Nephron progenitor cell (in vitro differentiated cells): ENCODE measurements at regions not wholly inside any gene's neighbourhood (a gene's known extent, or its start where the extent isn't known, plus 50 kb on each side); places are given as distances from the start of the nearest gene placed in this dataset.

ENCODE experiments used
- DNase-seq: peaks from one replicate; pipeline ENCODE4 v3.0.0; 2021
- H3K27ac Mint-ChIP-seq: 2 replicates; pipeline ENCODE4 v1.8.0; 2021; ENCODE audit warnings: mild to moderate bottlenecking, moderate library complexity, mixed read lengths
- H3K27me3 Mint-ChIP-seq: 2 replicates; pipeline ENCODE4 v1.8.0; 2021; ENCODE audit warnings: mild to moderate bottlenecking, low read depth, mixed read lengths; ENCODE audit not compliant: poor library complexity
- H3K36me3 Mint-ChIP-seq: 2 replicates; pipeline ENCODE4 v1.8.0; 2021; ENCODE audit warnings: low read depth, mixed read lengths
- H3K4me1 Mint-ChIP-seq: 2 replicates; pipeline ENCODE4 v1.8.0; 2021; ENCODE audit warnings: mixed read lengths
- H3K4me3 Mint-ChIP-seq: 2 replicates; pipeline ENCODE4 v1.8.0; 2021; ENCODE audit warnings: mild to moderate bottlenecking, moderate library complexity, mixed read lengths
- H3K9me3 Mint-ChIP-seq: 2 replicates; pipeline ENCODE4 v1.8.0; 2021; ENCODE audit warnings: mild to moderate bottlenecking, moderate library complexity, mixed read lengths
- TF ChIP-seq, protein P1 (sequence below): fragments of 200-600 bp; sonication (generic); IDR thresholded peaks from 2 replicates; pipeline ENCODE4 v1.5.0; 2021; ENCODE audit warnings: antibody characterized with exemption

GRCh38 chr12:111271674-111272418, 97.0 kb downstream of the PHETA1 start:
- TF ChIP-seq, protein P1, sequence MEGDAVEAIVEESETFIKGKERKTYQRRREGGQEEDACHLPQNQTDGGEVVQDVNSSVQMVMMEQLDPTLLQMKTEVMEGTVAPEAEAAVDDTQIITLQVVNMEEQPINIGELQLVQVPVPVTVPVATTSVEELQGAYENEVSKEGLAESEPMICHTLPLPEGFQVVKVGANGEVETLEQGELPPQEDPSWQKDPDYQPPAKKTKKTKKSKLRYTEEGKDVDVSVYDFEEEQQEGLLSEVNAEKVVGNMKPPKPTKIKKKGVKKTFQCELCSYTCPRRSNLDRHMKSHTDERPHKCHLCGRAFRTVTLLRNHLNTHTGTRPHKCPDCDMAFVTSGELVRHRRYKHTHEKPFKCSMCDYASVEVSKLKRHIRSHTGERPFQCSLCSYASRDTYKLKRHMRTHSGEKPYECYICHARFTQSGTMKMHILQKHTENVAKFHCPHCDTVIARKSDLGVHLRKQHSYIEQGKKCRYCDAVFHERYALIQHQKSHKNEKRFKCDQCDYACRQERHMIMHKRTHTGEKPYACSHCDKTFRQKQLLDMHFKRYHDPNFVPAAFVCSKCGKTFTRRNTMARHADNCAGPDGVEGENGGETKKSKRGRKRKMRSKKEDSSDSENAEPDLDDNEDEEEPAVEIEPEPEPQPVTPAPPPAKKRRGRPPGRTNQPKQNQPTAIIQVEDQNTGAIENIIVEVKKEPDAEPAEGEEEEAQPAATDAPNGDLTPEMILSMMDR = no peak
- no peak for DNase-seq
- Mint-ChIP-seq H3K36me3 (no peaks in the 10 kb centered on the region), H3K9me3 (no peaks in the 10 kb centered on the region), H3K27me3 (no peaks in the 10 kb centered on the region), H3K27ac (no peak overlapping the region), H3K4me3 (no peak overlapping the region), H3K4me1 (peaks cover 27% of the 10 kb centered on the region)

- Mint-ChIP-seq H3K27me3 (no peaks in the 10 kb centered on the region), H3K4me3 (no peak overlapping the region), H3K36me3 (no peaks in the 10 kb centered on the region), H3K27ac (no peak overlapping the region), H3K9me3 (no peaks in the 10 kb centered on the region), H3K4me1 (peaks cover 30% of the 10 kb centered on the region)
- TF ChIP-seq, protein P1 = no peak
- DNase-seq = no peak
Observed at GRCh38 chr12:111270774-111271173, 98.1 kb downstream of the PHETA1 start.

DNA sequence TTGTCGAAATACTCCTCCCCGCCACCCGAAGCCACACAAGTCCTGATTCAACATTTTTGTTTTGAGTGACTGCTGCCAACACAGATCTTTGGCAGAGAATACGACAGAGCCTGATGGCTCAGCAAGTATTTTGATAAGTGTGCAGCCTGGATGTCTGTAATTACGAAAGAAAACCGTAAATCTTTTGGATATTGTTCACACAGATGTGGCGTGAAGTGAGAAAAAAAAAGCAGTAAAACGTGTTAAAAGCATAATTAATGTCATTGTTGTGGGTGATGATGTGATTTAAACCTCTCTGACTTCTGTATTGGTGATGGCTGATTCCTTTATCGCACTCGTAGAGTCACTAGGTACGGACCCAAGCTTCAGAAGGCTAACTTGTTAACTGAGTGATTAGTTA, 98.7 kb downstream of the PHETA1 start:
- no peaks in the 10 kb centered on the region for H3K9me3 Mint-ChIP-seq
- H3K4me1 Mint-ChIP-seq = peaks cover 33% of the 10 kb centered on the region
- DNase-seq = no peak
- no peak overlapping the region for H3K4me3 Mint-ChIP-seq
- H3K27ac Mint-ChIP-seq = no peak overlapping the region
- no peaks in the 10 kb centered on the region for H3K27me3 Mint-ChIP-seq
- TF ChIP-seq, protein P1 = no peak
- H3K36me3 Mint-ChIP-seq = no peaks in the 10 kb centered on the region

- Mint-ChIP-seq H3K4me3 (no peak overlapping the region), H3K4me1 (peaks cover 34% of the 10 kb centered on the region), H3K27me3 (no peaks in the 10 kb centered on the region), H3K27ac (no peak overlapping the region), H3K36me3 (peaks cover under 1% of the 10 kb centered on the region), H3K9me3 (no peaks in the 10 kb centered on the region)
- TF ChIP-seq, protein P1 = no peak
- no peak for DNase-seq
Observed at GRCh38 chr12:111269718-111270117, 99.2 kb downstream of the PHETA1 start.

DNA sequence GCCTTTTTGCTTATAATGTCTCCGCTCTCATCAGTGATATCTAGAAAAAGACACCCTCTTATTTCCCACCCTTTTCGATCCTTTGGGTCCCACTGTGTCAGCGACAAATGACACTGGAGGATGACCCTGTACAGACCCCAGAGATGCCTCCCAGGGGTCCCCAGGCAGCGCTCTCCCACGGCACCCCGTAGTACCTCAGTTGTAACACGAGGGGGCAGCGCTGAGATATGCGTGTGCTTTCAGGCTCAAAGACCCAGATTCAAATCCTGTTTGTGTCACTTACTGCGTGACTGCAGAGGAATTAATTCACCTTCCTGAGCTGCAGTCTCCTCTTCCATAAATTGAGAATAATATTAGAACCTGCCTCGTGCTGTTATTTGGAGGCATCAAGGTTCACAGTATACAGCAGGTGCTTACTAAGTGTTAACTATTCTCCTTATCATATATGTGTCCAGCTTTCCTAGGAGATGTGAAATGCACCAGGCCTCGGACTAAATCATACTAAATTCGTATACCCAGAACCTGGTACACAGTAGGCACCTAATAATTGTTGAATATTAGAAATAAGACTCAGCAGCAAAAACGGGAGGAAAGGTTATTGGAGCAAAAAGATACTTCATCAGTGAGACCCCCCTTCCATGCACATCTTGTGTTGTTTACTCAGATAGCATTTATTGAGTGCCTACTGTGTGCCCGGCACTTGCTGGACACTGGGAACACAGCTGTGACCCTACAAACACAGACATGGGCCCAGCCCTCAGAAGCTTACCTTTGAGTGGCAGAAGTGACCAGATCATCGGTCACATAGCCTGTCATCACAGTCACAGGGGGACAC, 99.9 kb downstream of the PHETA1 start:
- Mint-ChIP-seq H3K9me3 (no peaks in the 10 kb centered on the region), H3K4me3 (no peak overlapping the region), H3K36me3 (peaks cover 5% of the 10 kb centered on the region), H3K27ac (no peak overlapping the region), H3K4me1 (peaks cover 37% of the 10 kb centered on the region), H3K27me3 (no peaks in the 10 kb centered on the region)
- TF ChIP-seq, protein P1 = peak; percentile 51
- peak; percentile 30 for DNase-seq
